ENCODE measurements at regions not wholly inside any gene's neighbourhood (a gene's known extent, or its start where the extent isn't known, plus 50 kb on each side); places are given as distances from the start of the nearest gene placed in this dataset.

GRCh38 chr10:93146336-93146735, 72.6 kb downstream of the CYP26A1 start:
- Histone ChIP-seq H3K27me3 (no peaks in the 10 kb centered on the region), H3K4me1 (no peaks in the 10 kb centered on the region), H3K9me3 (no peaks in the 10 kb centered on the region), H3K4me3 (no peak overlapping the region), H3K36me3 (no peaks in the 10 kb centered on the region), H3K27ac (no peak overlapping the region)
- no peak for TF ChIP-seq CTCF (IDR thresholded peaks at IDR 0.05)
- no peak for DNase-seq (ENCODE audit: low spot score)

- no peak for TF ChIP-seq CTCF (IDR thresholded peaks at IDR 0.05)
- Histone ChIP-seq H3K4me3 (no peak overlapping the region), H3K4me1 (no peaks in the 10 kb centered on the region), H3K27me3 (no peaks in the 10 kb centered on the region), H3K36me3 (no peaks in the 10 kb centered on the region), H3K27ac (no peak overlapping the region), H3K9me3 (no peaks in the 10 kb centered on the region)
- no peak for DNase-seq (ENCODE audit: low spot score)
Observed at GRCh38 chr10:93147281-93147680, 73.6 kb downstream of the CYP26A1 start.

GRCh38 chr10:93148476-93148875, 74.8 kb downstream of the CYP26A1 start:
- no peak for TF ChIP-seq CTCF (IDR thresholded peaks at IDR 0.05)
- Histone ChIP-seq H3K4me1 (no peaks in the 10 kb centered on the region), H3K9me3 (no peaks in the 10 kb centered on the region), H3K36me3 (no peaks in the 10 kb centered on the region), H3K4me3 (no peak overlapping the region), H3K27me3 (no peaks in the 10 kb centered on the region), H3K27ac (no peak overlapping the region)
- DNase-seq (ENCODE audit: low spot score) = no peak

- H3K9me3 ChIP-seq = no peaks in the 10 kb centered on the region
- no peaks in the 10 kb centered on the region for H3K36me3 ChIP-seq
- no peaks in the 10 kb centered on the region for H3K4me1 ChIP-seq
- TF ChIP-seq CTCF (IDR thresholded peaks at IDR 0.05) = no peak
- H3K4me3 ChIP-seq = no peak overlapping the region
- DNase-seq (ENCODE audit: low spot score) = no peak
- no peak overlapping the region for H3K27ac ChIP-seq
- no peaks in the 10 kb centered on the region for H3K27me3 ChIP-seq
Observed at GRCh38 chr10:93149761-93150160, 76.1 kb downstream of the CYP26A1 start.

GRCh38 chr10:93150289-93150688, 76.6 kb downstream of the CYP26A1 start:
- Histone ChIP-seq H3K9me3 (no peaks in the 10 kb centered on the region), H3K27ac (no peak overlapping the region), H3K36me3 (no peaks in the 10 kb centered on the region), H3K4me1 (no peaks in the 10 kb centered on the region), H3K4me3 (no peak overlapping the region), H3K27me3 (no peaks in the 10 kb centered on the region)
- no peak for DNase-seq (ENCODE audit: low spot score)
- TF ChIP-seq CTCF (IDR thresholded peaks at IDR 0.05) = no peak

- TF ChIP-seq CTCF (IDR thresholded peaks at IDR 0.05) = no peak
- peaks cover 0 to 6% of the 10 kb centered on the region in 2 donors for H3K9me3 ChIP-seq
- H3K36me3 ChIP-seq = no peaks in the 10 kb centered on the region
- H3K4me3 ChIP-seq = no peak overlapping the region
- H3K27ac ChIP-seq = no peak overlapping the region
- no peaks in the 10 kb centered on the region for H3K4me1 ChIP-seq
- no peaks in the 10 kb centered on the region for H3K27me3 ChIP-seq
- no peak for DNase-seq (ENCODE audit: low spot score)
Observed at GRCh38 chr10:93150990-93151547, 77.4 kb downstream of the CYP26A1 start.
